GM23338 (cell line): ENCODE measurements at regions not wholly inside any gene's neighbourhood (a gene's known extent, or its start where the extent isn't known, plus 50 kb on each side); places are given as distances from the start of the nearest gene placed in this dataset.

Source experiments
- CREB1 ChIP-seq: fragments of 250-450 bp; sonication (Bioruptor Pico); IDR thresholded peaks from 2 replicates; pipeline ENCODE4 v1.5.0; 2020; ENCODE audit warnings: low read depth, mild to moderate bottlenecking, moderate library complexity
- EZH2 ChIP-seq: fragments of 200-600 bp; sonication (generic); IDR thresholded peaks from one replicate; pipeline ENCODE4 v1.8.0; 2017; ENCODE audit warnings: antibody characterized with exemption, mild to moderate bottlenecking, low read depth; ENCODE audit not compliant: unreplicated experiment
- JUNB ChIP-seq: IDR thresholded peaks from one replicate; pipeline ENCODE4 v1.6.1; 2016; ENCODE audit warnings: antibody characterized with exemption; ENCODE audit not compliant: unreplicated experiment
- POLR2AphosphoS5 ChIP-seq: IDR thresholded peaks from 2 replicates; pipeline ENCODE4 v1.6.1; 2016; ENCODE audit warnings: antibody characterized with exemption, low read depth
- STAT1 ChIP-seq: IDR thresholded peaks from one replicate; pipeline ENCODE4 v1.6.1; 2016; ENCODE audit warnings: antibody characterized with exemption; ENCODE audit not compliant: unreplicated experiment
- ZNF114 ChIP-seq: fragments of 250-450 bp; sonication (Bioruptor Pico); IDR thresholded peaks from 2 replicates; pipeline ENCODE4 v1.5.0; 2020; ENCODE audit warnings: mild to moderate bottlenecking, moderate library complexity
- ZNF331 ChIP-seq: fragments of 250-450 bp; sonication (Bioruptor Pico); IDR thresholded peaks from 2 replicates; pipeline ENCODE4 v1.5.0; 2020; ENCODE audit warnings: low read depth, mild to moderate bottlenecking, moderate library complexity
- TF ChIP-seq, protein P1 (sequence below), 2 experiments: fragments of 200-600 bp in 1 of 2; sonication (generic) in 1 of 2; conservative IDR thresholded peaks; 2 replicates each; pipeline versions ENCODE4 v1.5.1 to v1.6.1; 2016 to 2017; ENCODE audit warnings: antibody characterized with exemption in 2 of 2, low read depth in 2 of 2, mild to moderate bottlenecking in 2 of 2, moderate library complexity in 1 of 2
- TF ChIP-seq, protein P2 (sequence below): IDR thresholded peaks from 2 replicates; pipeline ENCODE4 v1.6.1; 2016; ENCODE audit warnings: antibody characterized with exemption
- TF ChIP-seq, protein P3 (sequence below): IDR thresholded peaks from one replicate; pipeline ENCODE4 v1.6.1; 2018; ENCODE audit warnings: antibody characterized with exemption; ENCODE audit not compliant: unreplicated experiment
- TF ChIP-seq, protein P4 (sequence below): fragments of 250-450 bp; sonication (Bioruptor Pico); IDR thresholded peaks from 2 replicates; pipeline ENCODE4 v1.5.0; 2020; ENCODE audit warnings: mild to moderate bottlenecking, moderate library complexity

DNA sequence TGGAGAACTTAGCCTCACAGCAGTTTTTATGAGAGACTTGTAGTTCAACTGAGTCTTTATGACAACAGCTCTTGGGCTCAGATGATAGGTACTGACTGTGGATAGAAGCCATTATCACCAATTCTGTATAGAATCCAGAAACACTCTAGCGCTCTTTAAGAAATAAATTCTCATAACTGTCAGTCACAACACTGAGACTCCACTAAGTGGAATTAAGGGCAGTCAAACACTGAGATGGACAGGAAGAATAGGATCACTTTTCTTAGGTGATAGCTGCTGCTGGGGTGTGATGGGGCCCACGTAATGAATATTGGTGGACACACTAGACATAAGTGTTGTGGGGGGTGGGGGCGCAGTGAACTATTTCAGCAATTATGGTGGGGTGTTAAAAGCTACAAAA, 1691.8 kb upstream of the LRRTM1 start:
- TF ChIP-seq EZH2 (no peak), STAT1 (no peak), CREB1 (CRISPR knock-in tag) (no peak), POLR2AphosphoS5 (no peak), ZNF114 (CRISPR knock-in tag) (no peak), JUNB (no peak), ZNF331 (CRISPR knock-in tag) (no peak)
- TF ChIP-seq, protein P1, sequence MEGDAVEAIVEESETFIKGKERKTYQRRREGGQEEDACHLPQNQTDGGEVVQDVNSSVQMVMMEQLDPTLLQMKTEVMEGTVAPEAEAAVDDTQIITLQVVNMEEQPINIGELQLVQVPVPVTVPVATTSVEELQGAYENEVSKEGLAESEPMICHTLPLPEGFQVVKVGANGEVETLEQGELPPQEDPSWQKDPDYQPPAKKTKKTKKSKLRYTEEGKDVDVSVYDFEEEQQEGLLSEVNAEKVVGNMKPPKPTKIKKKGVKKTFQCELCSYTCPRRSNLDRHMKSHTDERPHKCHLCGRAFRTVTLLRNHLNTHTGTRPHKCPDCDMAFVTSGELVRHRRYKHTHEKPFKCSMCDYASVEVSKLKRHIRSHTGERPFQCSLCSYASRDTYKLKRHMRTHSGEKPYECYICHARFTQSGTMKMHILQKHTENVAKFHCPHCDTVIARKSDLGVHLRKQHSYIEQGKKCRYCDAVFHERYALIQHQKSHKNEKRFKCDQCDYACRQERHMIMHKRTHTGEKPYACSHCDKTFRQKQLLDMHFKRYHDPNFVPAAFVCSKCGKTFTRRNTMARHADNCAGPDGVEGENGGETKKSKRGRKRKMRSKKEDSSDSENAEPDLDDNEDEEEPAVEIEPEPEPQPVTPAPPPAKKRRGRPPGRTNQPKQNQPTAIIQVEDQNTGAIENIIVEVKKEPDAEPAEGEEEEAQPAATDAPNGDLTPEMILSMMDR (conservative IDR thresholded peaks at IDR 0.05; ENCODE audit: low read depth in 2 of 2): no peak
- TF ChIP-seq, protein P2, sequence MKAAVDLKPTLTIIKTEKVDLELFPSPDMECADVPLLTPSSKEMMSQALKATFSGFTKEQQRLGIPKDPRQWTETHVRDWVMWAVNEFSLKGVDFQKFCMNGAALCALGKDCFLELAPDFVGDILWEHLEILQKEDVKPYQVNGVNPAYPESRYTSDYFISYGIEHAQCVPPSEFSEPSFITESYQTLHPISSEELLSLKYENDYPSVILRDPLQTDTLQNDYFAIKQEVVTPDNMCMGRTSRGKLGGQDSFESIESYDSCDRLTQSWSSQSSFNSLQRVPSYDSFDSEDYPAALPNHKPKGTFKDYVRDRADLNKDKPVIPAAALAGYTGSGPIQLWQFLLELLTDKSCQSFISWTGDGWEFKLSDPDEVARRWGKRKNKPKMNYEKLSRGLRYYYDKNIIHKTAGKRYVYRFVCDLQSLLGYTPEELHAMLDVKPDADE: no peak
- TF ChIP-seq, protein P3, sequence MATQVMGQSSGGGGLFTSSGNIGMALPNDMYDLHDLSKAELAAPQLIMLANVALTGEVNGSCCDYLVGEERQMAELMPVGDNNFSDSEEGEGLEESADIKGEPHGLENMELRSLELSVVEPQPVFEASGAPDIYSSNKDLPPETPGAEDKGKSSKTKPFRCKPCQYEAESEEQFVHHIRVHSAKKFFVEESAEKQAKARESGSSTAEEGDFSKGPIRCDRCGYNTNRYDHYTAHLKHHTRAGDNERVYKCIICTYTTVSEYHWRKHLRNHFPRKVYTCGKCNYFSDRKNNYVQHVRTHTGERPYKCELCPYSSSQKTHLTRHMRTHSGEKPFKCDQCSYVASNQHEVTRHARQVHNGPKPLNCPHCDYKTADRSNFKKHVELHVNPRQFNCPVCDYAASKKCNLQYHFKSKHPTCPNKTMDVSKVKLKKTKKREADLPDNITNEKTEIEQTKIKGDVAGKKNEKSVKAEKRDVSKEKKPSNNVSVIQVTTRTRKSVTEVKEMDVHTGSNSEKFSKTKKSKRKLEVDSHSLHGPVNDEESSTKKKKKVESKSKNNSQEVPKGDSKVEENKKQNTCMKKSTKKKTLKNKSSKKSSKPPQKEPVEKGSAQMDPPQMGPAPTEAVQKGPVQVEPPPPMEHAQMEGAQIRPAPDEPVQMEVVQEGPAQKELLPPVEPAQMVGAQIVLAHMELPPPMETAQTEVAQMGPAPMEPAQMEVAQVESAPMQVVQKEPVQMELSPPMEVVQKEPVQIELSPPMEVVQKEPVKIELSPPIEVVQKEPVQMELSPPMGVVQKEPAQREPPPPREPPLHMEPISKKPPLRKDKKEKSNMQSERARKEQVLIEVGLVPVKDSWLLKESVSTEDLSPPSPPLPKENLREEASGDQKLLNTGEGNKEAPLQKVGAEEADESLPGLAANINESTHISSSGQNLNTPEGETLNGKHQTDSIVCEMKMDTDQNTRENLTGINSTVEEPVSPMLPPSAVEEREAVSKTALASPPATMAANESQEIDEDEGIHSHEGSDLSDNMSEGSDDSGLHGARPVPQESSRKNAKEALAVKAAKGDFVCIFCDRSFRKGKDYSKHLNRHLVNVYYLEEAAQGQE: no peak
- TF ChIP-seq, protein P4, sequence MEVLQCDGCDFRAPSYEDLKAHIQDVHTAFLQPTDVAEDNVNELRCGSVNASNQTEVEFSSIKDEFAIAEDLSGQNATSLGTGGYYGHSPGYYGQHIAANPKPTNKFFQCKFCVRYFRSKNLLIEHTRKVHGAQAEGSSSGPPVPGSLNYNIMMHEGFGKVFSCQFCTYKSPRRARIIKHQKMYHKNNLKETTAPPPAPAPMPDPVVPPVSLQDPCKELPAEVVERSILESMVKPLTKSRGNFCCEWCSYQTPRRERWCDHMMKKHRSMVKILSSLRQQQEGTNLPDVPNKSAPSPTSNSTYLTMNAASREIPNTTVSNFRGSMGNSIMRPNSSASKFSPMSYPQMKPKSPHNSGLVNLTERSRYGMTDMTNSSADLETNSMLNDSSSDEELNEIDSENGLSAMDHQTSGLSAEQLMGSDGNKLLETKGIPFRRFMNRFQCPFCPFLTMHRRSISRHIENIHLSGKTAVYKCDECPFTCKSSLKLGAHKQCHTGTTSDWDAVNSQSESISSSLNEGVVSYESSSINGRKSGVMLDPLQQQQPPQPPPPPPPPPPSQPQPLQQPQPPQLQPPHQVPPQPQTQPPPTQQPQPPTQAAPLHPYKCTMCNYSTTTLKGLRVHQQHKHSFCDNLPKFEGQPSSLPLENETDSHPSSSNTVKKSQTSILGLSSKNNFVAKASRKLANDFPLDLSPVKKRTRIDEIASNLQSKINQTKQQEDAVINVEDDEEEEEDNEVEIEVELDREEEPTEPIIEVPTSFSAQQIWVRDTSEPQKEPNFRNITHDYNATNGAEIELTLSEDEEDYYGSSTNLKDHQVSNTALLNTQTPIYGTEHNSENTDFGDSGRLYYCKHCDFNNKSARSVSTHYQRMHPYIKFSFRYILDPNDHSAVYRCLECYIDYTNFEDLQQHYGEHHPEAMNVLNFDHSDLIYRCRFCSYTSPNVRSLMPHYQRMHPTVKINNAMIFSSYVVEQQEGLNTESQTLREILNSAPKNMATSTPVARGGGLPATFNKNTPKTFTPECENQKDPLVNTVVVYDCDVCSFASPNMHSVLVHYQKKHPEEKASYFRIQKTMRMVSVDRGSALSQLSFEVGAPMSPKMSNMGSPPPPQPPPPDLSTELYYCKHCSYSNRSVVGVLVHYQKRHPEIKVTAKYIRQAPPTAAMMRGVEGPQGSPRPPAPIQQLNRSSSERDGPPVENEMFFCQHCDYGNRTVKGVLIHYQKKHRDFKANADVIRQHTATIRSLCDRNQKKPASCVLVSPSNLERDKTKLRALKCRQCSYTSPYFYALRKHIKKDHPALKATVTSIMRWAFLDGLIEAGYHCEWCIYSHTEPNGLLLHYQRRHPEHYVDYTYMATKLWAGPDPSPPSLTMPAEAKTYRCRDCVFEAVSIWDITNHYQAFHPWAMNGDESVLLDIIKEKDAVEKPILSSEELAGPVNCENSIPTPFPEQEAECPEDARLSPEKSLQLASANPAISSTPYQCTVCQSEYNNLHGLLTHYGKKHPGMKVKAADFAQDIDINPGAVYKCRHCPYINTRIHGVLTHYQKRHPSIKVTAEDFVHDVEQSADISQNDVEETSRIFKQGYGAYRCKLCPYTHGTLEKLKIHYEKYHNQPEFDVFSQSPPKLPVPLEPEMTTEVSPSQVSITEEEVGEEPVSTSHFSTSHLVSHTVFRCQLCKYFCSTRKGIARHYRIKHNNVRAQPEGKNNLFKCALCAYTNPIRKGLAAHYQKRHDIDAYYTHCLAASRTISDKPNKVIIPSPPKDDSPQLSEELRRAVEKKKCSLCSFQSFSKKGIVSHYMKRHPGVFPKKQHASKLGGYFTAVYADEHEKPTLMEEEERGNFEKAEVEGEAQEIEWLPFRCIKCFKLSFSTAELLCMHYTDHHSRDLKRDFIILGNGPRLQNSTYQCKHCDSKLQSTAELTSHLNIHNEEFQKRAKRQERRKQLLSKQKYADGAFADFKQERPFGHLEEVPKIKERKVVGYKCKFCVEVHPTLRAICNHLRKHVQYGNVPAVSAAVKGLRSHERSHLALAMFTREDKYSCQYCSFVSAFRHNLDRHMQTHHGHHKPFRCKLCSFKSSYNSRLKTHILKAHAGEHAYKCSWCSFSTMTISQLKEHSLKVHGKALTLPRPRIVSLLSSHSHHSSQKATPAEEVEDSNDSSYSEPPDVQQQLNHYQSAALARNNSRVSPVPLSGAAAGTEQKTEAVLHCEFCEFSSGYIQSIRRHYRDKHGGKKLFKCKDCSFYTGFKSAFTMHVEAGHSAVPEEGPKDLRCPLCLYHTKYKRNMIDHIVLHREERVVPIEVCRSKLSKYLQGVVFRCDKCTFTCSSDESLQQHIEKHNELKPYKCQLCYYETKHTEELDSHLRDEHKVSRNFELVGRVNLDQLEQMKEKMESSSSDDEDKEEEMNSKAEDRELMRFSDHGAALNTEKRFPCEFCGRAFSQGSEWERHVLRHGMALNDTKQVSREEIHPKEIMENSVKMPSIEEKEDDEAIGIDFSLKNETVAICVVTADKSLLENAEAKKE (CRISPR knock-in tag): no peak
